ENCODE measurements at regions not wholly inside any gene's neighbourhood (a gene's known extent, or its start where the extent isn't known, plus 50 kb on each side); places are given as distances from the start of the nearest gene placed in this dataset.

DNA sequence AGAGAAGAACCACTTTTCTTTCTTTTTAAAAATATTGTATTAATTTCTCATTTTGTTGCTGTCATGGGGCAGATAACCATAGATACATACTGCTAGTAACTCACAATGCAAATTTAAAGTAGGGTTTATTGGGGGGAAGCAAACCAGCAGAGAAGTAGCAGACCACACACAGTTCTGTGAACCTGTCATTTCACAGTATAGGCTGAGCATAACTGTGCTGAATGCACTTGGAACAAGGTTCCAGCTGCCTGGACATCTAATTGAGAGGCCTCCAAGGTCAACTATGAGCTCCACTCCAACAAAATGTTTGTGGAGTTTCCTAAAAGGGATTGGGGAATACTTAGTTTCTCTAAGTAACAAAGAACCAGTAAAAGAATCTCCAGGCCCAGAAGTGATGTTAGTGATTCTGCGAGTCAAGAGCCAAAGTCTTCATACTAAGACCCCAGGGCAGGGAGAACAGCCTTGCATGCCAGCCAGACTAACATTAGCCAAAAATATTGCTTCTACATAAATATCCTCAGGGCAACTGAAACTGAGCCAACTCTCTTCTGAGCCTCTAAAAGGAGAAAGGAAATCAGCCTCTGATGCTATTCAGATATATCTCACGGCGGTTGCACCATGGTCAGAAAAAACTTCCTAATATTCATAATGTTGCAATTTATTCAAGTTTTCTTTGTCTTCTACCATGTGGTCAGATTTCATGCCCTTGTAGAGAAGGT lies 856.4 kb upstream of the ALCAM start:
- no peak overlapping the region for H3K4me2 ChIP-seq (ENCODE audit: low read length)
- no peak overlapping the region for H3K4me3 ChIP-seq (ENCODE audit: low read length)
- H3K79me2 ChIP-seq (replicated peaks; ENCODE audit: insufficient read depth, low read length) = no peaks in the 10 kb centered on the region
- no peaks in the 10 kb centered on the region for H3K9me3 ChIP-seq (ENCODE audit: low read length)
- no peak overlapping the region for H2AFZ ChIP-seq (ENCODE audit: low read depth, low read length)
- H3K9ac ChIP-seq (ENCODE audit: low read length) = no peak overlapping the region
- TF ChIP-seq MXI1 (conservative IDR thresholded peaks at IDR 0.05; ENCODE audit: poor library complexity, severe bottlenecking) (no peak), POLR2AphosphoS5 (IDR thresholded peaks at IDR 0.05) (no peak), TAF1 (IDR thresholded peaks at IDR 0.05; ENCODE audit: low read depth) (no peak), EP300 (conservative IDR thresholded peaks at IDR 0.05; ENCODE audit: poor library complexity, severe bottlenecking) (no peak), SMC3 (conservative IDR thresholded peaks at IDR 0.05; ENCODE audit: poor library complexity) (no peak), EZH2 (IDR thresholded peaks at IDR 0.05; ENCODE audit: borderline replicate concordance, insufficient read depth, low read length, poor library complexity, severe bottlenecking) (no peak), RAD21 (conservative IDR thresholded peaks at IDR 0.05) (no peak)
- TF ChIP-seq, protein P1, sequence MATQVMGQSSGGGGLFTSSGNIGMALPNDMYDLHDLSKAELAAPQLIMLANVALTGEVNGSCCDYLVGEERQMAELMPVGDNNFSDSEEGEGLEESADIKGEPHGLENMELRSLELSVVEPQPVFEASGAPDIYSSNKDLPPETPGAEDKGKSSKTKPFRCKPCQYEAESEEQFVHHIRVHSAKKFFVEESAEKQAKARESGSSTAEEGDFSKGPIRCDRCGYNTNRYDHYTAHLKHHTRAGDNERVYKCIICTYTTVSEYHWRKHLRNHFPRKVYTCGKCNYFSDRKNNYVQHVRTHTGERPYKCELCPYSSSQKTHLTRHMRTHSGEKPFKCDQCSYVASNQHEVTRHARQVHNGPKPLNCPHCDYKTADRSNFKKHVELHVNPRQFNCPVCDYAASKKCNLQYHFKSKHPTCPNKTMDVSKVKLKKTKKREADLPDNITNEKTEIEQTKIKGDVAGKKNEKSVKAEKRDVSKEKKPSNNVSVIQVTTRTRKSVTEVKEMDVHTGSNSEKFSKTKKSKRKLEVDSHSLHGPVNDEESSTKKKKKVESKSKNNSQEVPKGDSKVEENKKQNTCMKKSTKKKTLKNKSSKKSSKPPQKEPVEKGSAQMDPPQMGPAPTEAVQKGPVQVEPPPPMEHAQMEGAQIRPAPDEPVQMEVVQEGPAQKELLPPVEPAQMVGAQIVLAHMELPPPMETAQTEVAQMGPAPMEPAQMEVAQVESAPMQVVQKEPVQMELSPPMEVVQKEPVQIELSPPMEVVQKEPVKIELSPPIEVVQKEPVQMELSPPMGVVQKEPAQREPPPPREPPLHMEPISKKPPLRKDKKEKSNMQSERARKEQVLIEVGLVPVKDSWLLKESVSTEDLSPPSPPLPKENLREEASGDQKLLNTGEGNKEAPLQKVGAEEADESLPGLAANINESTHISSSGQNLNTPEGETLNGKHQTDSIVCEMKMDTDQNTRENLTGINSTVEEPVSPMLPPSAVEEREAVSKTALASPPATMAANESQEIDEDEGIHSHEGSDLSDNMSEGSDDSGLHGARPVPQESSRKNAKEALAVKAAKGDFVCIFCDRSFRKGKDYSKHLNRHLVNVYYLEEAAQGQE (IDR thresholded peaks at IDR 0.05; ENCODE audit: borderline replicate concordance) = no peak
- TF ChIP-seq, protein P2, sequence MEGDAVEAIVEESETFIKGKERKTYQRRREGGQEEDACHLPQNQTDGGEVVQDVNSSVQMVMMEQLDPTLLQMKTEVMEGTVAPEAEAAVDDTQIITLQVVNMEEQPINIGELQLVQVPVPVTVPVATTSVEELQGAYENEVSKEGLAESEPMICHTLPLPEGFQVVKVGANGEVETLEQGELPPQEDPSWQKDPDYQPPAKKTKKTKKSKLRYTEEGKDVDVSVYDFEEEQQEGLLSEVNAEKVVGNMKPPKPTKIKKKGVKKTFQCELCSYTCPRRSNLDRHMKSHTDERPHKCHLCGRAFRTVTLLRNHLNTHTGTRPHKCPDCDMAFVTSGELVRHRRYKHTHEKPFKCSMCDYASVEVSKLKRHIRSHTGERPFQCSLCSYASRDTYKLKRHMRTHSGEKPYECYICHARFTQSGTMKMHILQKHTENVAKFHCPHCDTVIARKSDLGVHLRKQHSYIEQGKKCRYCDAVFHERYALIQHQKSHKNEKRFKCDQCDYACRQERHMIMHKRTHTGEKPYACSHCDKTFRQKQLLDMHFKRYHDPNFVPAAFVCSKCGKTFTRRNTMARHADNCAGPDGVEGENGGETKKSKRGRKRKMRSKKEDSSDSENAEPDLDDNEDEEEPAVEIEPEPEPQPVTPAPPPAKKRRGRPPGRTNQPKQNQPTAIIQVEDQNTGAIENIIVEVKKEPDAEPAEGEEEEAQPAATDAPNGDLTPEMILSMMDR (IDR thresholded peaks at IDR 0.05; ENCODE audit: poor library complexity, severe bottlenecking) = no peak
- H4K20me1 ChIP-seq (ENCODE audit: insufficient read depth) = no peaks in the 10 kb centered on the region
- H3K9me2 ChIP-seq (ENCODE audit: insufficient read depth, low read length) = no peaks in the 10 kb centered on the region
- no peaks in the 10 kb centered on the region for H3K36me3 ChIP-seq (ENCODE audit: insufficient read depth, low read length)
- H3K27me3 ChIP-seq (ENCODE audit: insufficient read depth, low read depth, low read length) = no peaks in the 10 kb centered on the region
- no peaks in the 10 kb centered on the region for H3F3A ChIP-seq (ENCODE audit: insufficient read depth, low read length, poor library complexity, severe bottlenecking)
- H3K27ac ChIP-seq (ENCODE audit: low read length) = no peak overlapping the region

DNA sequence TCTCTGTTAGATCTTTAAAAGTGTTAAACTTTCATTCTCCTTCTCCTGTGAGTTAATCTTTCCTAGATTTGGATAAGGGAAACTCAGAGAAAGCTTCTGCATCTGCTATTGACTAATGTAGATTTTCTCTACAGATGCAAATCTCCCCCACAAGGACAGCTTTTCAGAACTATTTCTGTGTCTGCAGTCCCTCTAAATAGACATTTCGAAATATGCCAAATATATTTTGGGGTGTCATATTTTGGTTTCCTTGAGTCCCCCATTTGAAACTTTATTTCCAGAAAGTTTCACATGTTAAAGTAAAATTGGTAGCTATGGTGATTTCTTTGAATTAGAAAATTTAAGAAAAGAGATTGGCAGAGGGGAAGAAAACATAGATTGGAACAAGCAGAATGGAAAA lies 852.3 kb upstream of the ALCAM start:
- Histone ChIP-seq H3K27ac (ENCODE audit: low read length) (no peak overlapping the region), H3K4me3 (ENCODE audit: low read length) (no peak overlapping the region), H3K9me2 (ENCODE audit: insufficient read depth, low read length) (no peaks in the 10 kb centered on the region), H4K20me1 (ENCODE audit: insufficient read depth) (no peaks in the 10 kb centered on the region), H3K36me3 (ENCODE audit: insufficient read depth, low read length) (no peaks in the 10 kb centered on the region), H3F3A (ENCODE audit: insufficient read depth, low read length, poor library complexity, severe bottlenecking) (no peaks in the 10 kb centered on the region), H3K4me2 (ENCODE audit: low read length) (no peak overlapping the region), H2AFZ (ENCODE audit: low read depth, low read length) (no peak overlapping the region), H3K9me3 (ENCODE audit: low read length) (no peaks in the 10 kb centered on the region), H3K9ac (ENCODE audit: low read length) (no peak overlapping the region), H3K27me3 (ENCODE audit: insufficient read depth, low read depth, low read length) (no peaks in the 10 kb centered on the region), H3K79me2 (replicated peaks; ENCODE audit: insufficient read depth, low read length) (no peaks in the 10 kb centered on the region)
- TF ChIP-seq RAD21 (conservative IDR thresholded peaks at IDR 0.05) = no peak
- TF ChIP-seq, protein P1 (IDR thresholded peaks at IDR 0.05; ENCODE audit: borderline replicate concordance) = no peak
- TF ChIP-seq EZH2 (IDR thresholded peaks at IDR 0.05; ENCODE audit: borderline replicate concordance, insufficient read depth, low read length, poor library complexity, severe bottlenecking) = no peak
- TF ChIP-seq MXI1 (conservative IDR thresholded peaks at IDR 0.05; ENCODE audit: poor library complexity, severe bottlenecking) = no peak
- no peak for TF ChIP-seq SMC3 (conservative IDR thresholded peaks at IDR 0.05; ENCODE audit: poor library complexity)
- no peak for TF ChIP-seq EP300 (conservative IDR thresholded peaks at IDR 0.05; ENCODE audit: poor library complexity, severe bottlenecking)
- no peak for TF ChIP-seq POLR2AphosphoS5 (IDR thresholded peaks at IDR 0.05)
- no peak for TF ChIP-seq TAF1 (IDR thresholded peaks at IDR 0.05; ENCODE audit: low read depth)
- TF ChIP-seq, protein P2 (IDR thresholded peaks at IDR 0.05; ENCODE audit: poor library complexity, severe bottlenecking) = no peak
